ENCODE measurements at regions not wholly inside any gene's neighbourhood (a gene's known extent, or its start where the extent isn't known, plus 50 kb on each side); places are given as distances from the start of the nearest gene placed in this dataset.
A peak's percentile ranks its signal among the peaks of the same experiment; 100 is the strongest.

- DNase-seq (ENCODE audit: low read depth), result peak; percentile 75
These were observed 544.9 kb upstream of the SETBP1 start for GRCh38 chr18:44135741-44136140.

GRCh38 chr18:44136326-44136725 lies 544.4 kb upstream of the SETBP1 start:
- no peak for DNase-seq (ENCODE audit: low read depth)

- DNase-seq (ENCODE audit: low read depth), result peak; percentile 92
These were observed 537.6 kb upstream of the SETBP1 start for GRCh38 chr18:44143072-44143471.

GRCh38 chr18:44149706-44150105 lies 531.0 kb upstream of the SETBP1 start:
- peak; percentile 99 for DNase-seq (ENCODE audit: low read depth)

- no peak for DNase-seq (ENCODE audit: low read depth)
These were observed 526.7 kb upstream of the SETBP1 start for GRCh38 chr18:44153981-44154380.

GRCh38 chr18:44156126-44156525 lies 524.6 kb upstream of the SETBP1 start:
- no peak for DNase-seq (ENCODE audit: low read depth)

GRCh38 chr18:44156776-44157335 lies 523.8 kb upstream of the SETBP1 start:
- no peak for DNase-seq (ENCODE audit: low read depth)

- DNase-seq (ENCODE audit: low read depth), result no peak
These were observed 510.3 kb upstream of the SETBP1 start for GRCh38 chr18:44170208-44170880.

GRCh38 chr18:44171301-44171700 lies 509.4 kb upstream of the SETBP1 start:
- DNase-seq (ENCODE audit: low read depth), result no peak

GRCh38 chr18:44175891-44176290 lies 504.8 kb upstream of the SETBP1 start:
- DNase-seq (ENCODE audit: low read depth), result no peak

GRCh38 chr18:44178476-44178875 lies 502.2 kb upstream of the SETBP1 start:
- no peak for DNase-seq (ENCODE audit: low read depth)

GRCh38 chr18:44179693-44180092 lies 501.0 kb upstream of the SETBP1 start:
- DNase-seq (ENCODE audit: low read depth), result no peak

GRCh38 chr18:44180683-44181082 lies 500.0 kb upstream of the SETBP1 start:
- DNase-seq (ENCODE audit: low read depth), result peak; percentile 40

GRCh38 chr18:44181951-44182747 lies 498.5 kb upstream of the SETBP1 start:
- peak; percentile 63 for DNase-seq (ENCODE audit: low read depth)

GRCh38 chr18:44186001-44186400 lies 494.7 kb upstream of the SETBP1 start:
- no peak for DNase-seq (ENCODE audit: low read depth)

- no peak for DNase-seq (ENCODE audit: low read depth)
These were observed 493.6 kb upstream of the SETBP1 start for GRCh38 chr18:44187090-44187489.

GRCh38 chr18:44195394-44196140 lies 485.1 kb upstream of the SETBP1 start:
- no peak for DNase-seq (ENCODE audit: low read depth)

GRCh38 chr18:44197832-44198611 lies 482.7 kb upstream of the SETBP1 start:
- DNase-seq (ENCODE audit: low read depth), result no peak

- DNase-seq (ENCODE audit: low read depth), result no peak
These were observed 481.9 kb upstream of the SETBP1 start for GRCh38 chr18:44198612-44199284.

- DNase-seq (ENCODE audit: low read depth), result no peak
These were observed 467.4 kb upstream of the SETBP1 start for GRCh38 chr18:44213293-44213692.

GRCh38 chr18:44214396-44214795 lies 466.3 kb upstream of the SETBP1 start:
- DNase-seq (ENCODE audit: low read depth), result no peak

All from renal cortical epithelial cell (primary cell).